ENCODE measurements at regions not wholly inside any gene's neighbourhood (a gene's known extent, or its start where the extent isn't known, plus 50 kb on each side); places are given as distances from the start of the nearest gene placed in this dataset.

GRCh38 chrX:64580605-64581004 is 185.4 kb upstream of the MTMR8 start:
- Mint-ChIP-seq H3K9me3 (ENCODE audit: insufficient read depth) (no peaks in the 10 kb centered on the region), H3K27ac (no peak overlapping the region), H3K4me3 (no peak overlapping the region), H3K27me3 (no peaks in the 10 kb centered on the region), H3K4me1 (peaks cover 10% of the 10 kb centered on the region)
- Histone ChIP-seq H3K27me3 (replicated peaks in 1 of 4; ENCODE audit: control extremely low read depth in 1 of 4, control insufficient read depth in 3 of 4, insufficient read depth in 4 of 4, low read length in 3 of 4) (no peaks in the 10 kb centered on the region), H3K36me3 (replicated peaks in 1 of 2; ENCODE audit: control extremely low read depth in 1 of 2, control insufficient read depth in 1 of 2, extremely low read depth in 1 of 2, insufficient read depth in 2 of 2, low read length in 1 of 2) (no peaks in the 10 kb centered on the region), H3K79me2 (ENCODE audit: control insufficient read depth, insufficient read depth, low read length) (no peaks in the 10 kb centered on the region), H4K20me1 (ENCODE audit: control insufficient read depth, insufficient read depth, low read length, poor library complexity, severe bottlenecking) (no peaks in the 10 kb centered on the region), H3K9me3 (ENCODE audit: control extremely low read depth in 1 of 3, control insufficient read depth in 2 of 3, insufficient read depth in 1 of 3, low read length in 2 of 3) (no peaks in the 10 kb centered on the region), H3K27ac (ENCODE audit: low read length in 2 of 2) (no peak overlapping the region), H3K4me2 (replicated peaks; ENCODE audit: low read depth, low read length, poor library complexity, severe bottlenecking) (no peak overlapping the region), H3K9ac (ENCODE audit: low read length) (no peak overlapping the region), H3K4me3 (ENCODE audit: control extremely low read depth in 1 of 5, extremely low read depth in 1 of 5, insufficient read depth in 1 of 5, low read depth in 2 of 5, low read length in 4 of 5) (no peak overlapping the region), H3K4me1 (ENCODE audit: control insufficient read depth in 2 of 2, insufficient read depth in 2 of 2, low read length in 2 of 2) (no peaks in the 10 kb centered on the region), H2AFZ (ENCODE audit: insufficient read depth, low read depth, low read length, poor library complexity, severe bottlenecking) (no peak overlapping the region)
- TF ChIP-seq CTCF (IDR thresholded peaks at IDR 0.05) (no peak), EZH2 (IDR thresholded peaks at IDR 0.05; ENCODE audit: borderline replicate concordance, insufficient read depth, low read depth, low read length, poor library complexity, severe bottlenecking) (no peak)
- no CpG with 5 or more reads among the region's 4 CpGs for WGBS (ENCODE audit: insufficient coverage)
- POLR2A ChIA-PET = no interaction called here
- DNase-seq (no peak), ATAC-seq (ENCODE audit: low read depth) (no peak)
- intact Hi-C loops (cut with micrococcal nuclease) = no loop called here
- CTCF ChIA-PET = no interaction called here

GRCh38 chrX:64580035-64580434 is 184.8 kb upstream of the MTMR8 start:
- Mint-ChIP-seq H3K27ac (no peak overlapping the region), H3K4me1 (peaks cover 10% of the 10 kb centered on the region), H3K9me3 (ENCODE audit: insufficient read depth) (no peaks in the 10 kb centered on the region), H3K27me3 (no peaks in the 10 kb centered on the region), H3K4me3 (peak overlapping the region; percentile 52)
- Histone ChIP-seq H3K27ac (ENCODE audit: low read length in 2 of 2) (no peak overlapping the region), H3K9me3 (ENCODE audit: control extremely low read depth in 1 of 3, control insufficient read depth in 2 of 3, insufficient read depth in 1 of 3, low read length in 2 of 3) (no peaks in the 10 kb centered on the region), H3K4me1 (ENCODE audit: control insufficient read depth in 2 of 2, insufficient read depth in 2 of 2, low read length in 2 of 2) (no peaks in the 10 kb centered on the region), H3K27me3 (replicated peaks in 1 of 4; ENCODE audit: control extremely low read depth in 1 of 4, control insufficient read depth in 3 of 4, insufficient read depth in 4 of 4, low read length in 3 of 4) (no peaks in the 10 kb centered on the region), H3K9ac (ENCODE audit: low read length) (no peak overlapping the region), H3K4me2 (replicated peaks; ENCODE audit: low read depth, low read length, poor library complexity, severe bottlenecking) (no peak overlapping the region), H3K79me2 (ENCODE audit: control insufficient read depth, insufficient read depth, low read length) (no peaks in the 10 kb centered on the region), H2AFZ (ENCODE audit: insufficient read depth, low read depth, low read length, poor library complexity, severe bottlenecking) (no peak overlapping the region), H3K4me3 (ENCODE audit: control extremely low read depth in 1 of 5, extremely low read depth in 1 of 5, insufficient read depth in 1 of 5, low read depth in 2 of 5, low read length in 4 of 5) (no peak overlapping the region), H4K20me1 (ENCODE audit: control insufficient read depth, insufficient read depth, low read length, poor library complexity, severe bottlenecking) (no peaks in the 10 kb centered on the region), H3K36me3 (replicated peaks in 1 of 2; ENCODE audit: control extremely low read depth in 1 of 2, control insufficient read depth in 1 of 2, extremely low read depth in 1 of 2, insufficient read depth in 2 of 2, low read length in 1 of 2) (no peaks in the 10 kb centered on the region)
- CTCF ChIA-PET = no interaction called here
- intact Hi-C loops (cut with micrococcal nuclease) = no loop called here
- no peak for TF ChIP-seq EZH2 (IDR thresholded peaks at IDR 0.05; ENCODE audit: borderline replicate concordance, insufficient read depth, low read depth, low read length, poor library complexity, severe bottlenecking)
- WGBS (ENCODE audit: insufficient coverage) = 14% methylated on average over 3 of the region's 4 CpGs
- DNase-seq (peak; percentile 3), ATAC-seq (ENCODE audit: low read depth) (no peak)
- POLR2A ChIA-PET = no interaction called here
